Activated naive CD8-positive, alpha-beta T cell (primary cell): ENCODE measurements at regions not wholly inside any gene's neighbourhood (a gene's known extent, or its start where the extent isn't known, plus 50 kb on each side); places are given as distances from the start of the nearest gene placed in this dataset.
"Not testable (repeated sequence)": the region's sequence is repeated elsewhere in the genome, so short reads cannot be mapped to it uniquely, and the experiment has no call there.

Source experiments
- H3K27ac Mint-ChIP-seq: one replicate; pipeline ENCODE4 v1.8.0; 2021; ENCODE audit warnings: mixed read lengths
- H3K27me3 Mint-ChIP-seq: one replicate; pipeline ENCODE4 v1.8.0; 2021; ENCODE audit warnings: mixed read lengths
- H3K36me3 Mint-ChIP-seq: one replicate; pipeline ENCODE4 v1.8.0; 2021; ENCODE audit warnings: mixed read lengths
- H3K4me1 Mint-ChIP-seq: one replicate; pipeline ENCODE4 v1.8.0; 2021; ENCODE audit warnings: low read depth, mixed read lengths
- H3K4me3 Mint-ChIP-seq: one replicate; pipeline ENCODE4 v1.8.0; 2021; ENCODE audit warnings: mild to moderate bottlenecking, mixed read lengths
- H3K9me3 Mint-ChIP-seq: one replicate; pipeline ENCODE4 v1.8.0; 2021; ENCODE audit warnings: low read depth, mixed read lengths

GRCh38 chr10:21463436-21463835 lies 62.0 kb downstream of the SKIDA1 start:
- no peak overlapping the region for H3K4me3 Mint-ChIP-seq
- no peaks in the 10 kb centered on the region for H3K9me3 Mint-ChIP-seq
- H3K27ac Mint-ChIP-seq: no peak overlapping the region
- no peaks in the 10 kb centered on the region for H3K4me1 Mint-ChIP-seq
- no peaks in the 10 kb centered on the region for H3K36me3 Mint-ChIP-seq
- H3K27me3 Mint-ChIP-seq: no peaks in the 10 kb centered on the region

DNA sequence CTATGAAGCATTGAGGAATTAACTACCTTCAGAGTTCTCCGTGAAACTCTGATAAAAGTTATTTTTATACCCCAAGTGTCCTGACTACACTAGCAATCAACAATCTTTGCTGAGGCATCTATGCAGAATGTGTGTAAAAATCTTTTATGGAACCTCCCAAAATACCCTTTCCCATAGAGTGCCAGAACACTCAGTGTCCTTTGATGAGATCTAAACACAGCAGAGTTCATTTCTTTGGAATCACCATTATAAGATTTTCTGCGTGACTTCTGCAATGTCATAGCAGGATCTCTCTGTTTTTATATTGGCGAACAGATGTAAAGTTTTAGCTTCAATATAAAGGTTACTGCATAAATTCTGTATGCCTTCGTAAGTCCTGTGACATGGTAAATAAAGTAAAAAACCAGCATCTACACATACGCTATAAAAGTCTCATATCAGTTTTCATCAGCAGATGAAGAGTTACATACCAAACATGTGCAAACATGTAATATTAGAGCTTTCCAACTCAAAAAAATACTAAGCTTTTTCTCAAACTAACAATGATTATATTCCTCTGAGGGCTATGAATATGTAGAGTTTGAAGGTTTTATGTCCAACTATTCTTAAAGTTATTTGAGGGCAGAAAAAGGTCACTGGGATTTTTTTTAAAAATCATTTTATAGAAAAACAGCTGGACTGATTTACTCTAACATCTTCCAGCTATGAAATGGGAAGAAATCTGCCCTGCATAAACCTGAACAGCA lies 67.2 kb downstream of the SKIDA1 start:
- H3K27me3 Mint-ChIP-seq: peaks cover under 1% of the 10 kb centered on the region
- H3K27ac Mint-ChIP-seq: no peak overlapping the region
- no peak overlapping the region for H3K4me3 Mint-ChIP-seq
- H3K9me3 Mint-ChIP-seq: no peaks in the 10 kb centered on the region
- no peaks in the 10 kb centered on the region for H3K4me1 Mint-ChIP-seq
- H3K36me3 Mint-ChIP-seq: peaks cover under 1% of the 10 kb centered on the region

GRCh38 chr10:21456160-21456559 lies 69.3 kb downstream of the SKIDA1 start:
- Mint-ChIP-seq H3K36me3 (peaks cover 2% of the 10 kb centered on the region), H3K9me3 (no peaks in the 10 kb centered on the region), H3K27me3 (peaks cover 3% of the 10 kb centered on the region), H3K4me1 (no peaks in the 10 kb centered on the region), H3K4me3 (no peak overlapping the region), H3K27ac (no peak overlapping the region)

DNA sequence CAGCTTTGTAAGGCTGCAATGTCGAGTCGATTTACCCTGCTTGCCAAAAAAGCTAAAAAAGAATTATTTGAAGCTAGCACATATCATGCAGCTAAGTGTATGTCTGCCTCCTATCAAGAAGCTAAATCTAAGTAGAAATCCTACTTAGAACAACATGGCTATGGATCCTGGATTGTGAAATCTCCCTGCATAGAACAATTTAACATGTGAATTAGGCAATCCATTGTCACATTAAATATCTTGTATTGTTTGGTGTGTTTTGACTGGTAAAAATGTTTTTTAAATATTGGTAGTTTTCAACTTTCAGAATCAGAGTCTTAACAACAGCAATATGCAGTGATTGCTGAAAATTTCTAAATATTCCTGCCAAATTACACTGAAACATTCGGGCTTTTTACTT lies 73.3 kb downstream of the SKIDA1 start:
- no peaks in the 10 kb centered on the region for H3K9me3 Mint-ChIP-seq

GRCh38 chr10:21449288-21449966 lies 76.1 kb downstream of the SKIDA1 start:
- H3K27me3 Mint-ChIP-seq: peaks cover 3% of the 10 kb centered on the region
- no peak overlapping the region for H3K4me3 Mint-ChIP-seq
- no peaks in the 10 kb centered on the region for H3K9me3 Mint-ChIP-seq
- H3K4me1 Mint-ChIP-seq: no peaks in the 10 kb centered on the region
- H3K27ac Mint-ChIP-seq: no peak overlapping the region
- peaks cover 2% of the 10 kb centered on the region for H3K36me3 Mint-ChIP-seq

More for the DNA sequence above, 73.3 kb downstream of the SKIDA1 start:
- Mint-ChIP-seq H3K4me3 (no peak overlapping the region), H3K27me3 (peaks cover 3% of the 10 kb centered on the region), H3K36me3 (peaks cover 2% of the 10 kb centered on the region), H3K27ac (no peak overlapping the region), H3K4me1 (no peaks in the 10 kb centered on the region)

DNA sequence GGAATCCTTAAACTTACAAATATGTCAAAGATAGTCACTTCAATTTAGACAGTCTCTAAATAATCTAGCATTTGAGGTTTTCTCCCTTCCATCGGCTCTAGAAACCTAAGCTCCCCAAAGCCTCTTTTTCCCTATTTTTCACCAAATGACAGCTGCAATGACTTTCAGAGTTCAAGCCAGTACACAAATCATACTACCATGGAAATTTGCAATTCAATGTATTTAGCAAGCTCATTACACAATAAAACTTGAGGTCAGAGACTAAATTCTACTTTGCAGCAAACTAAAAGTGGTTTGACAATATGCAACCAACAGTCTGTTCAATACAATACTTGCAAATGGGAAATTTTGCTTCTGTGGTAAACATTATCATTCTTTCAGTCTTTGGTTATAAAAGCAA lies 80.3 kb downstream of the SKIDA1 start:
- Mint-ChIP-seq H3K27me3 (no peaks in the 10 kb centered on the region), H3K27ac (no peak overlapping the region), H3K4me1 (no peaks in the 10 kb centered on the region), H3K36me3 (no peaks in the 10 kb centered on the region), H3K9me3 (no peaks in the 10 kb centered on the region), H3K4me3 (no peak overlapping the region)

DNA sequence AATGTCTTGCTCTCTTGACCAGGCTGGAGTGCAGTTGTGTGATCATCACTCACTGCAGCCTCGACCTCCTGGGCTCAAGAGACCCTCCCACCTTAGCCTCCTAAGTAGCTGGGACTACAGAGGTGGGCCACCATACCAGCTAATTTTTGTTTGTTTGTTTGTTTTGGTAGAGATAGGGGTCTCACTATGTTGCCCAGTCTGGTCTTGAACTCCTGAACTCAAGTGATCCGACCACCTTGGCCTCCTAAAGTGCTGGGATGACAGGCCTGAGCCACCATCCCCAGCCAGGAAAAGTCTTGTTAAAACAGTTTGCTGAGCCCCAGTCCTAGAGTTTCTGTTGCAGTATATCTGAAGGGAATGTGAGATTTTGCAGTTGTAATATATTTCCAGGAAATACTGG lies 83.9 kb downstream of the SKIDA1 start:
- H3K27ac Mint-ChIP-seq: no peak overlapping the region
- H3K4me1 Mint-ChIP-seq: no peaks in the 10 kb centered on the region
- no peaks in the 10 kb centered on the region for H3K27me3 Mint-ChIP-seq
- no peaks in the 10 kb centered on the region for H3K36me3 Mint-ChIP-seq
- H3K4me3 Mint-ChIP-seq: no peak overlapping the region
- H3K9me3 Mint-ChIP-seq: no peaks in the 10 kb centered on the region

DNA sequence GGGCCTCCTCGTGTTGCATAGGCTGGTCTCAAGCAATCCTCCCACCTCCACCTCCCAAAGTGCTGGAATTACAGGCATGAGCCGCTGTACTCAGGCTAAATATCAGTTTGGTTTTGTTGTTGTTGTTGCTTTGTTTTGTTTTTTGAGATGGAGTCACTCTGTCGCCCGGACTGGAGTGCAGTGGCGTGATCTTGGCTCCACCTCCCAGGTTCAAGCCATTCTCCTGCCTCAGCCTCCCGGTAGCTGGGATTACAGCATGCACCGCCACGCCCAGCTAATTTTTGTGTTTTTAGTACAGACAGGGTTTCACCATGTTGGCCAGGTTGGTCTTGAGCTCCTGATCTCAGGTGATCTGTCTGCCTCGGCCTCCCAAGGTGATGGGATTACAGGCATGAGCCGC lies 86.6 kb downstream of the SKIDA1 start:
- H3K4me3 Mint-ChIP-seq, H3K4me1 Mint-ChIP-seq, H3K36me3 Mint-ChIP-seq, H3K27ac Mint-ChIP-seq, H3K9me3 Mint-ChIP-seq, H3K27me3 Mint-ChIP-seq: not testable (repeated sequence)

GRCh38 chr10:21437770-21438382 lies 87.6 kb downstream of the SKIDA1 start:
- H3K36me3 Mint-ChIP-seq: no peaks in the 10 kb centered on the region
- no peaks in the 10 kb centered on the region for H3K9me3 Mint-ChIP-seq
- no peaks in the 10 kb centered on the region for H3K4me1 Mint-ChIP-seq
- H3K4me3 Mint-ChIP-seq: no peak overlapping the region
- H3K27ac Mint-ChIP-seq: no peak overlapping the region
- peaks cover 2% of the 10 kb centered on the region for H3K27me3 Mint-ChIP-seq

- Mint-ChIP-seq H3K27ac (no peak overlapping the region), H3K27me3 (peaks cover 2% of the 10 kb centered on the region), H3K4me3 (no peak overlapping the region), H3K4me1 (no peaks in the 10 kb centered on the region), H3K36me3 (no peaks in the 10 kb centered on the region), H3K9me3 (peaks cover 2% of the 10 kb centered on the region)
Observed at GRCh38 chr10:21432266-21432665, 93.2 kb downstream of the SKIDA1 start.

GRCh38 chr10:21431799-21432198 lies 93.7 kb downstream of the SKIDA1 start:
- Mint-ChIP-seq H3K4me1 (no peaks in the 10 kb centered on the region), H3K27me3 (peaks cover 2% of the 10 kb centered on the region), H3K9me3 (peaks cover 3% of the 10 kb centered on the region), H3K4me3 (no peak overlapping the region), H3K27ac (no peak overlapping the region), H3K36me3 (no peaks in the 10 kb centered on the region)

DNA sequence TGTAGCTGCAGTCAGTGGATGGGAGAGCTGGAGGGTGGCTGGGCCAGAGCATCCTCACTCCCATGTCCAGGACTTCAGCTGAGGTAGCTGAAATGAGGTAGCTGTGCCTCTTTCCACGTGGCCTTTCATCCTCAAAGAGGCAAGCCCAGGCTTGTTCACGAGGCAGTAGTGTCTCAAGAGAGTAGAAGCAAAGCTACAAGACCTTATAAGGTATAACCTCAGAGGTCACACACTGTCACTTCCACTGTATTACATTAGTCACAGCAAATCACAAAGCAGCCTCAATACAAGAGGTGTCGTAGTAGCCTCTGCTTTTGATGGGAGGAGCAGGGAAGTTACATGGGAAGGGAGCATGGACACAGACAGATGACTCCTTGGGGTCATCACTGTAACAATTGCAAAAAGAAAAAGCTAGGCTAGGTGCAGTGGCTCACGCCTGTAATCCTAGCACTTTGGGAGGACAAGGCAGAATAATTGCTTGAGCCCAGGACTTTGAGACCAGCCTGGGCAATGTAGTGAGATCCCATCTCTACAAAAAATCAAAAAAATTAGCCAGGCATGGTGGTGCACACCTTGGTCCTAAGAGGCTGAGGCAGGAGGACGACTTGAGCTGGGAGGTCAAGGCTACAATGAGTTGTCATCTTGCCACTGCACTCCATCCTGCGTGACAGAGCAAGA lies 97.5 kb downstream of the SKIDA1 start:
- H3K27ac Mint-ChIP-seq: no peak overlapping the region
- no peaks in the 10 kb centered on the region for H3K27me3 Mint-ChIP-seq
- H3K4me1 Mint-ChIP-seq: no peaks in the 10 kb centered on the region
- no peaks in the 10 kb centered on the region for H3K36me3 Mint-ChIP-seq
- H3K9me3 Mint-ChIP-seq: peaks cover 3% of the 10 kb centered on the region
- H3K4me3 Mint-ChIP-seq: no peak overlapping the region

GRCh38 chr10:21424459-21424861 lies 101.0 kb downstream of the SKIDA1 start:
- H3K4me3 Mint-ChIP-seq: no peak overlapping the region
- H3K4me1 Mint-ChIP-seq: no peaks in the 10 kb centered on the region
- no peaks in the 10 kb centered on the region for H3K36me3 Mint-ChIP-seq
- H3K9me3 Mint-ChIP-seq: peaks cover 3% of the 10 kb centered on the region
- no peak overlapping the region for H3K27ac Mint-ChIP-seq
- H3K27me3 Mint-ChIP-seq: no peaks in the 10 kb centered on the region

DNA sequence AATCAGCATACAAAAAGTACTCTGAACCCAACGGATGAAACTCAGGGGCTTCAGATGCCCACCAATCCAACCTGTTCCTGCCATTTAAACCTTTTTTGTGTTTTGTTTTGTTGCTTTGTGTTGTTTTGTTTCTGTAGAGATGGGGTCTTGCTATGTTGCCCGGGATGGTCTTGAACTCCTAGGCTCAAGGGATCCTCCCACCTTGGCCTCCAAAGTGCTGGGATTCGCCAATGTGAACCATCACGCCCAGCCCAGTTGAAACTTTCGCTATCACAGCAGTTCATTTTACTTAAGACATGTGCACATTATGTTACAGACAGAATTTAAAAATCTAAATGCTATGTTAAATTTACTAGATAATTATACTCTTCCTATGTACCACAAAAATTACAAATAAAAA lies 101.6 kb downstream of the SKIDA1 start:
- no peaks in the 10 kb centered on the region for H3K4me1 Mint-ChIP-seq
- H3K27ac Mint-ChIP-seq: no peak overlapping the region
- no peaks in the 10 kb centered on the region for H3K27me3 Mint-ChIP-seq
- peaks cover 3% of the 10 kb centered on the region for H3K9me3 Mint-ChIP-seq
- no peak overlapping the region for H3K4me3 Mint-ChIP-seq
- H3K36me3 Mint-ChIP-seq: no peaks in the 10 kb centered on the region

DNA sequence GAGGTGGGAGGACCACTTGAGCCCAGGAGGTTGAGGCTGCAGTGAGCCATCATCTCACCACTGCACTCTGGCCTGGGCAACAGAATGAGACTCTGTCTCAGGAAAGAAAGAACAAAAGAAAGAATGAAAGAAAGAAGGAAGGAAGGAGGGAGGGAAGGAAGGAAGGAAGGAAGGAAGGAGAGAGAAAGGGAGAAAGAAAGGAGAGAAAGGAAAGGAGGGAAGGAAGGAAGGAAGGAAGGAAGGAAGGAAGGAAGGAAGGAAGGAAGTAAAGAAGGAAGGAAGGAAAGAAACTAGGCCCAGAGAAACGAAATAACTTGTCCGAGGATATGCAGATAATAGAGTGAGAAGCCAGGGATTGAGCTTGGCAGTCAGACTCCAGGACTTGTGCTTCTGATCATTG lies 102.1 kb downstream of the SKIDA1 start:
- peaks cover 3% of the 10 kb centered on the region for H3K9me3 Mint-ChIP-seq
- no peaks in the 10 kb centered on the region for H3K4me1 Mint-ChIP-seq
- no peaks in the 10 kb centered on the region for H3K36me3 Mint-ChIP-seq
- H3K27me3 Mint-ChIP-seq: no peaks in the 10 kb centered on the region
- H3K27ac Mint-ChIP-seq: no peak overlapping the region
- no peak overlapping the region for H3K4me3 Mint-ChIP-seq
